K562 (cell line): ENCODE measurements at regions not wholly inside any gene's neighbourhood (a gene's known extent, or its start where the extent isn't known, plus 50 kb on each side); places are given as distances from the start of the nearest gene placed in this dataset.

Experiments
- ATAC-seq: fragments of 200-7000 bp; cut with Tn5 transposase; 3 replicates; pipeline ENCODE4 v1.9.1; 2020; ENCODE audit warnings: moderate library complexity
- BruUV-seq: library from RNA; stranded (reverse); fragments of 400-500 nt; replicated peaks from 2 replicates; lab custom pipeline; 2021; lab: Mats Ljungman, UMichigan
- CTCF ChIA-PET: fragments of 300-600 bp; formaldehyde crosslinking; extraction: SDS; loops from one replicate; lab custom pipeline; 2021; ENCODE audit warnings: low intra/inter-chr PET ratio; lab: Yijun Ruan, JAX
- POLR2A ChIA-PET: fragments of 300-600, 350-650 bp; sonication (Branson Sonifier 250); formaldehyde crosslinking; extraction: SDS; loops from one replicate; lab custom pipeline; 2021; ENCODE audit warnings: antibody characterized with exemption, inconsistent platforms; lab: Yijun Ruan, JAX
- DNase-seq, 4 experiments: peaks; one replicate each; pipeline versions ENCODE4 v3.0.0 to v3.0.0-alpha.2; 2011 to 2018; ENCODE audit warnings: low spot score in 3 of 4, mixed read lengths in 3 of 4; ENCODE audit errors: extremely low read depth in 1 of 4
- FAIRE-seq: peaks from 2 replicates; lab custom pipeline; 2011; peaks lifted over from hg19 to GRCh38; lab: Jason Lieb, UNC
- H2AFZ ChIP-seq: 2 replicates; pipeline ENCODE4 v1.6.0; 2011; ENCODE audit warnings: low read depth, low read length, control low read depth, inconsistent platforms
- H3K27ac ChIP-seq: fragments of 200-600 bp; 3 replicates; pipeline ENCODE4 v1.8.0; 2011; ENCODE audit warnings: low read depth, mild to moderate bottlenecking, control low read depth, inconsistent platforms, low read length, moderate library complexity, mixed read lengths; ENCODE audit errors: extremely low read depth
- H3K27me3 ChIP-seq, 2 experiments: fragments of 300-600 bp in 1 of 2; 2 replicates in 1 of 2; 3 replicates in 1 of 2; pipeline versions ENCODE4 v1.6.0 to v1.8.0; 2011; ENCODE audit warnings: inconsistent platforms in 2 of 2, low read length in 2 of 2, mild to moderate bottlenecking in 1 of 2, mixed read lengths in 1 of 2, moderate library complexity in 1 of 2; ENCODE audit not compliant: control insufficient read depth in 2 of 2, insufficient read depth in 2 of 2
- H3K36me3 ChIP-seq: fragments of 300-600 bp; 3 replicates; pipeline ENCODE4 v1.8.0; 2011; ENCODE audit warnings: mild to moderate bottlenecking, low read length, inconsistent platforms; ENCODE audit not compliant: control insufficient read depth, insufficient read depth
- H3K4me1 ChIP-seq, 2 experiments: fragments of 200-600 bp in 1 of 2; replicated peaks in 1 of 2; 2 replicates in 1 of 2; 3 replicates in 1 of 2; pipeline versions ENCODE4 v1.5.1 to v1.8.0; 2011; ENCODE audit warnings: inconsistent platforms in 2 of 2, low read length in 2 of 2, mild to moderate bottlenecking in 1 of 2, mixed read lengths in 1 of 2, moderate library complexity in 1 of 2; ENCODE audit not compliant: control insufficient read depth in 2 of 2, insufficient read depth in 2 of 2
- H3K4me2 ChIP-seq: 2 replicates; pipeline ENCODE4 v1.6.1; 2011; ENCODE audit warnings: low read length, control low read depth, inconsistent platforms, mixed read lengths; ENCODE audit not compliant: insufficient read depth
- H3K4me3 ChIP-seq: fragments of 200-600 bp; sonication (generic), shearing (Covaris generic); 2 replicates; pipeline ENCODE4 v1.5.1; 2016; ENCODE audit warnings: control low read depth, inconsistent platforms
- H3K79me2 ChIP-seq: fragments of 200-600 bp; 3 replicates; pipeline ENCODE4 v1.8.0; 2011; ENCODE audit warnings: low read length, inconsistent platforms; ENCODE audit not compliant: control insufficient read depth, insufficient read depth
- H3K9ac ChIP-seq, 2 experiments: 2 replicates each; pipeline versions ENCODE4 v1.6.0 to v1.6.1; 2011; ENCODE audit warnings: low read depth in 2 of 2, low read length in 2 of 2, control low read depth in 1 of 2, inconsistent platforms in 1 of 2, mild to moderate bottlenecking in 1 of 2, mixed read lengths in 1 of 2; ENCODE audit not compliant: insufficient read depth in 1 of 2
- H3K9me1 ChIP-seq: one replicate; pipeline ENCODE4 v1.6.0; 2011; ENCODE audit warnings: inconsistent platforms, mild to moderate bottlenecking, low read length, moderate library complexity; ENCODE audit not compliant: control insufficient read depth, insufficient read depth
- H3K9me3 ChIP-seq: replicated peaks from 2 replicates; pipeline ENCODE4 v1.5.1; 2011; ENCODE audit warnings: low read depth, low read length, inconsistent platforms; ENCODE audit not compliant: control insufficient read depth, insufficient read depth
- H4K20me1 ChIP-seq: replicated peaks from 2 replicates; pipeline ENCODE4 v1.6.1; 2011; ENCODE audit warnings: low read length, inconsistent platforms, mixed read lengths; ENCODE audit not compliant: control insufficient read depth, insufficient read depth
- ARNT ChIP-seq, 2 experiments: fragments of 450-650 bp; IDR thresholded peaks; 2 replicates each; pipeline ENCODE4 v1.6.1; 2016; ENCODE audit warnings: mild to moderate bottlenecking in 1 of 2
- BACH1 ChIP-seq: fragments of 200-800 bp; sonication (Bioruptor generic); IDR thresholded peaks from 2 replicates; pipeline ENCODE4 v1.6.1; 2016; ENCODE audit warnings: missing genetic modification characterization, missing compliant biosample characterization
- ETV6 ChIP-seq, 3 experiments: fragments of 150-350 bp in 1 of 3; sonication (generic) in 1 of 3; formaldehyde crosslinking in 1 of 3; IDR thresholded peaks; 2 replicates each; pipeline versions ENCODE4 v1.6.1 to v1.8.0; 2014 to 2022; ENCODE audit warnings: borderline replicate concordance in 2 of 3, low read depth in 2 of 3, antibody characterized with exemption in 1 of 3, low read length in 1 of 3, mild to moderate bottlenecking in 1 of 3, missing genetic modification reagents in 1 of 3
- FOXP1 ChIP-seq: sonication (generic); formaldehyde crosslinking; IDR thresholded peaks from 2 replicates; pipeline ENCODE4 v1.8.0; 2022; ENCODE audit warnings: mild to moderate bottlenecking, missing genetic modification reagents
- HINFP ChIP-seq: fragments of 450-650 bp; conservative IDR thresholded peaks from 2 replicates; pipeline ENCODE4 v1.6.1; 2016; ENCODE audit warnings: missing genetic modification characterization, low read depth, mild to moderate bottlenecking, control low read depth, missing compliant biosample characterization
- MTF1 ChIP-seq: fragments of 250-450 bp; sonication (Bioruptor Pico); IDR thresholded peaks from 2 replicates; pipeline ENCODE4 v1.9.0; 2021; ENCODE audit warnings: moderate library complexity, mild to moderate bottlenecking, inconsistent platforms, borderline replicate concordance
- RCOR1 ChIP-seq, 2 experiments: IDR thresholded peaks; 2 replicates each; pipeline ENCODE4 v1.6.1; 2012; ENCODE audit warnings: low read depth in 2 of 2, low read length in 2 of 2, borderline replicate concordance in 1 of 2, improper control_type of control experiment in 1 of 2
- SETDB1 ChIP-seq: IDR thresholded peaks from one replicate; pipeline ENCODE4 v1.6.1; 2012; ENCODE audit warnings: low read length, control low read depth, inconsistent platforms
- TCF3 ChIP-seq: sonication (generic); formaldehyde crosslinking; IDR thresholded peaks from 2 replicates; pipeline ENCODE4 v1.4.0; 2020; ENCODE audit warnings: mild to moderate bottlenecking, missing genetic modification reagents
- TCF7 ChIP-seq: sonication (generic); IDR thresholded peaks from 2 replicates; pipeline ENCODE4 v1.6.1; 2016; ENCODE audit warnings: antibody characterized with exemption, borderline replicate concordance
- TGIF2 ChIP-seq: sonication (generic); formaldehyde crosslinking; IDR thresholded peaks from 2 replicates; pipeline ENCODE4 v1.8.1; 2022; ENCODE audit warnings: mild to moderate bottlenecking, missing genetic modification reagents, moderate library complexity
- YY1 ChIP-seq, 3 experiments: IDR thresholded peaks; 2 replicates each; pipeline ENCODE4 v1.6.1; 2011; ENCODE audit warnings: low read length in 2 of 3, mild to moderate bottlenecking in 2 of 3, moderate library complexity in 2 of 3, borderline replicate concordance in 1 of 3, control low read depth in 1 of 3, low read depth in 1 of 3; ENCODE audit not compliant: insufficient read depth in 3 of 3, insufficient replicate concordance in 2 of 3, control insufficient read depth in 1 of 3, insufficient read length in 1 of 3; ENCODE audit errors: extremely low read depth in 1 of 3
- ZBTB12 ChIP-seq: fragments of 250-450 bp; sonication (Bioruptor Pico); IDR thresholded peaks from 2 replicates; pipeline ENCODE4 v1.4.0; 2020
- ZBTB33 ChIP-seq: sonication (generic); formaldehyde crosslinking; IDR thresholded peaks from 2 replicates; pipeline ENCODE4 v1.8.1; 2023; ENCODE audit warnings: mild to moderate bottlenecking, missing genetic modification reagents
- ZFPM2 ChIP-seq: fragments of 250-450 bp; sonication (Bioruptor Pico); IDR thresholded peaks from 2 replicates; pipeline ENCODE4 v1.5.1; 2022; ENCODE audit warnings: mild to moderate bottlenecking
- WGBS: fragments of 100-300 bp; shearing (Covaris generic); methylation state at CpG from one replicate; pipeline ENCODE4 v1.1.6; 2016; ENCODE audit warnings: low coverage, mixed read lengths; ENCODE audit not compliant: insufficient coverage; ENCODE audit errors: missing lambda C conversion rate; 5-methylcytosine and 5-hydroxymethylcytosine counted together
- in situ Hi-C: fragments of 300-500 bp; cut with MboI; formaldehyde crosslinking; loops from 4 replicates; pipeline ENCODE4 v1.15.0; 2018; ENCODE audit warnings: inconsistent platforms, mixed read lengths
- intact Hi-C: fragments of 100-400 bp; cut with micrococcal nuclease; formaldehyde crosslinking; loops from 2 replicates; pipeline ENCODE4 v1.14.2; 2022
- TF ChIP-seq, protein P1 (sequence below): fragments of 450-650 bp; IDR thresholded peaks from 2 replicates; pipeline ENCODE4 v1.6.1; 2014; ENCODE audit warnings: low read depth, mild to moderate bottlenecking, moderate library complexity, borderline replicate concordance

DNA sequence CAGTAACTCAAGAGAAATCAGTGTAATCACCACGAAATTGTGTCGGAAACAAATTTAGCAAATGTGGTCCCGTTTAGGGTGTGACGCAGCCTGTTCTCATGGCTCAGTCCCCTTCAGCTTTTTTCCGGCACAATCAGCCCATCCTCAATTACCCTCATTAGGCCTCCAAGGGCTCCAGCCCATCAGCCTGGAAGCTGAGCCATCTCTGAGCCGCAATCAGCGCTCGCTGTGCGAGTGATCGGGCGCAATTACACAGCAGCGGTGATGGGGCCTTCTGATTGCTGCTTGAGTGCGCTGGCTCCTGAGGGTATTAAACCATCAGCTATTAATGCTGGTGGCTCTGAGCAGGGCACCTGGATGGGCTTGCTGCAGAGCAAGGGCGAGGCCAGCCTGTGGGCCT, 55.6 kb downstream of the PLXNA1 start:
- FAIRE-seq: no peak
- TF ChIP-seq TCF3 (CRISPR knock-in tag) (no peak), TGIF2 (CRISPR knock-in tag) (no peak), ZBTB12 (CRISPR knock-in tag) (no peak), BACH1 (tag) (no peak), HINFP (tag) (no peak), YY1 (IDR thresholded peaks at IDR 0.05; ENCODE audit: borderline replicate concordance in 1 of 3, control insufficient read depth in 1 of 3, extremely low read depth in 1 of 3, insufficient read depth in 3 of 3, insufficient read length in 1 of 3, insufficient replicate concordance in 2 of 3, low read depth in 1 of 3, low read length in 2 of 3) (no peak), ZBTB33 (CRISPR knock-in tag) (no peak), TCF7 (no peak), ETV6 (IDR thresholded peaks at IDR 0.05; ENCODE audit: borderline replicate concordance in 1 of 2, low read depth in 2 of 2, low read length in 1 of 2) (no peak), ETV6 (CRISPR knock-in tag; IDR thresholded peaks at IDR 0.05; ENCODE audit: borderline replicate concordance) (no peak), SETDB1 (no peak), RCOR1 (IDR thresholded peaks at IDR 0.05; ENCODE audit: borderline replicate concordance in 1 of 2, low read depth in 2 of 2, low read length in 2 of 2) (no peak), MTF1 (no peak), ZFPM2 (CRISPR knock-in tag) (no peak), ARNT (IDR thresholded peaks at IDR 0.05) (no peak), FOXP1 (CRISPR knock-in tag) (no peak)
- TF ChIP-seq, protein P1, sequence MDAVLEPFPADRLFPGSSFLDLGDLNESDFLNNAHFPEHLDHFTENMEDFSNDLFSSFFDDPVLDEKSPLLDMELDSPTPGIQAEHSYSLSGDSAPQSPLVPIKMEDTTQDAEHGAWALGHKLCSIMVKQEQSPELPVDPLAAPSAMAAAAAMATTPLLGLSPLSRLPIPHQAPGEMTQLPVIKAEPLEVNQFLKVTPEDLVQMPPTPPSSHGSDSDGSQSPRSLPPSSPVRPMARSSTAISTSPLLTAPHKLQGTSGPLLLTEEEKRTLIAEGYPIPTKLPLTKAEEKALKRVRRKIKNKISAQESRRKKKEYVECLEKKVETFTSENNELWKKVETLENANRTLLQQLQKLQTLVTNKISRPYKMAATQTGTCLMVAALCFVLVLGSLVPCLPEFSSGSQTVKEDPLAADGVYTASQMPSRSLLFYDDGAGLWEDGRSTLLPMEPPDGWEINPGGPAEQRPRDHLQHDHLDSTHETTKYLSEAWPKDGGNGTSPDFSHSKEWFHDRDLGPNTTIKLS: no peak

More for the DNA sequence above, 55.6 kb downstream of the PLXNA1 start:
- Histone ChIP-seq H3K36me3 (peaks cover 3% of the 10 kb centered on the region; the same call in 1 of the 3 replicates), H3K79me2 (no peaks in the 10 kb centered on the region), H3K4me2 (no peak overlapping the region), H3K9me3 (no peaks in the 10 kb centered on the region), H3K4me1 (peaks cover 0 to 32% of the 10 kb centered on the region in 2 experiments; a peak in 3 of 5 replicates), H4K20me1 (peaks cover 5% of the 10 kb centered on the region; the same call in 1 of the 2 replicates), H3K4me3 (no peak overlapping the region), H3K27me3 (peaks cover 2 to 33% of the 10 kb centered on the region in 2 experiments; a peak in 3 of 5 replicates), H3K9me1 (no peaks in the 10 kb centered on the region), H3K27ac (no peak overlapping the region), H2AFZ (no peak overlapping the region), H3K9ac (no peak overlapping the region)
- POLR2A ChIA-PET: interaction anchor here (0.7 to 1.5 kb wide), 2 partner anchors 10 to 161 kb away, joined by 3 read pairs; no protein-coding TSS in a partner anchor
- DNase-seq (no peak), ATAC-seq (no peak)
- BruUV-seq: no TSS peak
- WGBS: 11% methylated on average over 14 of the region's 14 CpGs
- intact Hi-C loops (no loop called here), in situ Hi-C loops (no loop called here)
- CTCF ChIA-PET: no interaction called here
